GM18873 (cell line): ENCODE measurements at regions not wholly inside any gene's neighbourhood (a gene's known extent, or its start where the extent isn't known, plus 50 kb on each side); places are given as distances from the start of the nearest gene placed in this dataset.

ENCODE experiments used
- ATAC-seq: cut with Tn5 transposase; IDR thresholded peaks from one replicate; pipeline ENCODE4 v1.9.1; 2021; ENCODE audit warnings: mild to moderate bottlenecking, moderate library complexity, moderate number of reproducible peaks; ENCODE audit not compliant: unreplicated experiment, low FRiP score

- ATAC-seq = no peak
Measured at GRCh38 chr7:125495997-125496396, 566.4 kb upstream of the POT1 start.

- ATAC-seq = no peak
Measured at GRCh38 chr7:125492521-125492920, 562.9 kb upstream of the POT1 start.

- ATAC-seq = no peak
Measured at GRCh38 chr7:125491137-125491536, 561.5 kb upstream of the POT1 start.

GRCh38 chr7:125490167-125490566 lies 560.5 kb upstream of the POT1 start:
- no peak for ATAC-seq

DNA sequence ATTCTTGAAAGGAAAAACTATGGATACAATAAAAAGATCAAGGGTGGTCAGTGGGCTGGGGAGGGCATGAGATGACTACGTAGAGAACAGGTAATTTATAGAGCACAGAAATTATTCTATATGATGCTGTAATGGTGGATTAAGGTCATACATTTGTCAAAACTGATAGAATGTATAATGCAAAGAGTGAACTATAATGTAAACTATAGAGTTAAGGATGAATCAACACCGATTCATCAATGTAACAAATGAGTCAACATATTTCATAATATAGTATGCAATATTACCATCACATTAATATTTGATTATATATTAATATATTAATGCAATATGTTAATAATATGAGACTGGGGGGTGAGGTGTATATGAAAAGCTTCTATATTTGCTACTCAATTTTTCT lies 555.6 kb upstream of the POT1 start:
- no peak for ATAC-seq

GRCh38 chr7:125484755-125485154 lies 555.1 kb upstream of the POT1 start:
- no peak for ATAC-seq

GRCh38 chr7:125481323-125481722 lies 551.7 kb upstream of the POT1 start:
- no peak for ATAC-seq

GRCh38 chr7:125480762-125481161 lies 551.1 kb upstream of the POT1 start:
- no peak for ATAC-seq

DNA sequence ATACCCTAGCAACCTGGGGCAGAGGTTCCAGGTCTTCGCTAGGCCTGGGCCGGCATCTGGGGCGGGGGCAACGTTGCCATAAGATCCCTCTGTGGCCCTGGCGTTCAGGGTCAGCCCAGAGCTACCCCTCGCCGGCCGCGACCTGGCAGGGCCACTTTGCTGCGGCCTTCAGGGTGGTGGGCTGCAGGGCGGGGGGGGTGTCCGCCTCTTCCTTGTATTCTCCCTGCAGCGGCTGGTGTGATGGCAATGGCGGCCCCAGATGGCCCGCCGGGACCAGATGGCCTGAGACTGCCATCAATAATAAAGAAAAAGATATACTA lies 539.2 kb upstream of the POT1 start:
- ATAC-seq = no peak

- no peak for ATAC-seq
Measured at GRCh38 chr7:125467996-125468854, 538.6 kb upstream of the POT1 start.

- ATAC-seq = no peak
Measured at GRCh38 chr7:125465527-125465926, 535.9 kb upstream of the POT1 start.

DNA sequence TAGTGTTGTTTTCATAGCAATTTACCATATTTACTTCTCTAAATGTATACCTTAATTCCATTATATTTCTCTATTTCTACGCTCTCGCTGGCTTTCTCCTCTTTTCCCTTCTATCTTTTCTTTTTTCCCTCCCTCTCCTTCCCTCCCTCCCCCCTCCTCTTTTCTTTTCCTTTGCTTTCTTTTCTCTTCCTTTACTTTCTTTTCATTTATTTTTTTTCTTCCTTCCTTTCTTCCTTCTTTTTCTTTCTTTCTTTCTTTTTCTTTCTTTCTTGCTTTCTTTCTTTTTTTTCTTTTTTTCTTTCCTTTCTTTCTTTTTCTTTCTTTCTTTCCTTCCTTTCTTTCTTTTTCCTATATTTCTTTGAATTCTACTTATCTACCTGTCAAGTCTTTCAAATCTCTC lies 533.0 kb upstream of the POT1 start:
- no peak for ATAC-seq

GRCh38 chr7:125459038-125459437 lies 529.4 kb upstream of the POT1 start:
- ATAC-seq = no peak

GRCh38 chr7:125450749-125451148 lies 521.1 kb upstream of the POT1 start:
- ATAC-seq = no peak

- ATAC-seq = no peak
Measured at GRCh38 chr7:125445836-125446235, 516.2 kb upstream of the POT1 start.

GRCh38 chr7:125444864-125445263 lies 515.2 kb upstream of the POT1 start:
- no peak for ATAC-seq

GRCh38 chr7:125436220-125436619 lies 506.6 kb upstream of the POT1 start:
- no peak for ATAC-seq

- no peak for ATAC-seq
Measured at GRCh38 chr7:125431349-125431748, 501.7 kb upstream of the POT1 start.

DNA sequence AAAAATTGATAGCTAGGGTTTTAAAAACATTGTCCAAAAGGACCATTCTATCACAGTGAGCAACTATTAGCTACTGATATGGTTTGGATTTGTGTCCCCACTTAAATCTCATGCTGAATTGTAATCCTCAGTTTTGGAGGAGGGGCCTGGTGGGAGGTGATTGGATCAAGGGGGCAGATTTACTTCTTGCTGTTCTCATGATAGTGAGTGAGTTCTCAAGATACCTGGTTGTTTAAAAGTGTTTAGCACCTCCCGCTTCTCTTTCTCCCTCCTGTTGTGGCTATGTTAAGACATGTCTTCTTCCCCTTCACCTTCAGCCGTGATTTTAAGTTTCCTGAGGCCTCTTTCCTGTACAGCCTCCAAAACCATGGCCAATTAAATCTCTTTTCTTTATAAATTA lies 500.4 kb upstream of the POT1 start:
- ATAC-seq = no peak

DNA sequence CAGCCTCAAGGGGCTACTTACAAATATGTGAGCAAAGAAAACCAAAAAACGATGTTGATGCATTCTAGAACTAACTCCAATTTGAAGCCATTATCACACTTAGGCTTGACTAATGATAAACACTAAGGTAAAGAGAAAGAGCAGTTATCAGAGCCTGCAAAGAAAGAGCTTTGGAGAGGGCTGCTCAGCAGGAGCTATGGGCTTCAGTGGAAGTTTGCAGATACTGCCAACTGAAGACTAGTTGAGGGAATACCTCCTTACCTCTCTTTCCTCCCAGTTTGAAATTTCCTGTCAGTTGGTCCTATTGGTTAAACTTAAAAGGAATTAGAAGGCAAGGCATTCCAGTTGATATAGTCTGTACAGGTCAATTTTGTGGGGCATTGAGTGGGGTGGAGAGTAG lies 498.1 kb upstream of the POT1 start:
- ATAC-seq = no peak

DNA sequence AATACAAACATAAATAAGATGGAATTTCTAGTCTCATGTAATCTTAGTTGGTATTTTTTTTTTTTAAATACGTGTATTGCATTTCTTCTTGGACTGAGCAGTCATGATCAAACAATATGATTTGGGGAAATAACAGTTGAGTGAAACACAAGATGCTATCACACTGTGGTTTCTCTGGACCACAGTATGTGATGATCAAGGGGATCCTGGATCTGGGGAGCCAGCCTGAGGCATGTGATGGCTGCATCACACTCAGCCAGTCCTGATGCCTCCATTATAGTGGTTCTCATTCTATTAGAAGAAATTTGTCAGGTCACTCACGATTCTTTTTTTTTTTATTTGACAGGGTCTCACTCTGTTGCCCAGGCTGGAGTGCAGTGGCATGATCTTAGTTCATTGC lies 495.9 kb upstream of the POT1 start:
- no peak for ATAC-seq

- no peak for ATAC-seq
Measured at GRCh38 chr7:125424721-125425120, 495.1 kb upstream of the POT1 start.
